ENCODE measurements at regions not wholly inside any gene's neighbourhood (a gene's known extent, or its start where the extent isn't known, plus 50 kb on each side); places are given as distances from the start of the nearest gene placed in this dataset.
"Not testable (repeated sequence)": the region's sequence is repeated elsewhere in the genome, so short reads cannot be mapped to it uniquely, and the experiment has no call there.

GRCh38 chr6:86535100-86535499 is 402.2 kb upstream of the HTR1E start:
- Mint-ChIP-seq H3K36me3 (peaks cover 0 to 4% (median 0%) of the 10 kb centered on the region in 3 donors), H3K27ac (no peak overlapping the region), H3K9me3 (peaks cover 7 to 25% (median 10%) of the 10 kb centered on the region in 6 donors)

DNA sequence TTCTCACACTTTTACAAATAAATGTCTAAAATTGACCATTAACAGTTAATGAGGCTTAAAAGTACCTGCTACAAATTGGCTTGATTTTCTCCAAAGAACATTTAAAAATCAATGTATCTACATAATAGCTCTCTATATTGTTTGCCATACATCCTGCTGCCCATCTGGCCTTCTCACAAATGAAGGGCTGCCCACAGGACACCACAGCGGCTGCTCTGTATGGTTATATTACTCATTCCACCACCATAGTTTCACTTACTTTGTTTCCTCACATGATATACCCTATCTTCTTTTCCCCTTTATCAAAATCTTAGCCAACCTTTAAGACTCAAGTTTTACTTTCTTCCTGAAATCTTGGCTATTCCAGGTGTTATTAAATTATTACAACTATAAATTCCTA is 407.7 kb upstream of the HTR1E start:
- Mint-ChIP-seq H3K4me1 (no peaks in the 10 kb centered on the region), H3K36me3 (no peaks in the 10 kb centered on the region), H3K9me3 (peaks cover 10 to 38% (median 18%) of the 10 kb centered on the region in 6 donors), H3K4me3 (no peak overlapping the region), H3K27me3 (ENCODE audit: low read depth in 3 of 3) (peaks cover 0 to 1% (median 0%) of the 10 kb centered on the region in 3 donors), H3K27ac (no peak overlapping the region)
- DNase-seq: no peak

More at GRCh38 chr6:86535100-86535499, 402.2 kb upstream of the HTR1E start:
- DNase-seq: no peak
- no peaks in the 10 kb centered on the region for H3K4me1 Mint-ChIP-seq
- no peak overlapping the region for H3K4me3 Mint-ChIP-seq
- peaks cover 0 to 1% (median 0%) of the 10 kb centered on the region in 3 donors for H3K27me3 Mint-ChIP-seq (ENCODE audit: low read depth in 3 of 3)

DNA sequence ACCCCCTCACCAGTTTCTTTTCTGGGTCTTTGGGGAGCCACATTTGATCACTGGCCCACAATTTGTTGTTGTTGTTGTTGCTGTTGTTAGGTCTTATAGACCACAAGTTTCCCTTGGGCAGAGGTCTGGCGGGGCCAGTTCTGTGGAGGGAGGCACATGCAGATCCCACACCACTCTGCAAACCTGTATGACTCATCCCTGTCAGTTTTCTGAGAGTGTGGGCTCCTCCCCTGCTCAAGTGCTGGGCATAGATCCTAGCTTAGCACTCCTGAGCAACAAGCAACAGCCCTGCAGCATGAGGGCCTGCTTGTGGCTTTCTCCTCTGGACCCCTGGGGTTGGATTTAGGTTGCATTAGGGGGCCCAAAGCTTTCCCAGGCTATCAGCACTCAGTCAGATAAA is 411.1 kb upstream of the HTR1E start:
- H3K36me3 Mint-ChIP-seq: no peaks in the 10 kb centered on the region
- H3K27ac Mint-ChIP-seq: no peak overlapping the region
- no peak for DNase-seq
- H3K27me3 Mint-ChIP-seq (ENCODE audit: low read depth in 3 of 3): peaks cover 0 to 3% (median 0%) of the 10 kb centered on the region in 3 donors
- peaks cover 7 to 42% (median 34%) of the 10 kb centered on the region in 6 donors for H3K9me3 Mint-ChIP-seq
- H3K4me1 Mint-ChIP-seq: no peaks in the 10 kb centered on the region
- H3K4me3 Mint-ChIP-seq: no peak overlapping the region

GRCh38 chr6:86516087-86516486 is 421.2 kb upstream of the HTR1E start:
- DNase-seq: no peak
- Mint-ChIP-seq H3K27me3 (ENCODE audit: low read depth in 3 of 3) (peaks cover 0 to 2% (median 0%) of the 10 kb centered on the region in 3 donors), H3K36me3 (peaks cover 0 to 3% (median 0%) of the 10 kb centered on the region in 3 donors)

DNA sequence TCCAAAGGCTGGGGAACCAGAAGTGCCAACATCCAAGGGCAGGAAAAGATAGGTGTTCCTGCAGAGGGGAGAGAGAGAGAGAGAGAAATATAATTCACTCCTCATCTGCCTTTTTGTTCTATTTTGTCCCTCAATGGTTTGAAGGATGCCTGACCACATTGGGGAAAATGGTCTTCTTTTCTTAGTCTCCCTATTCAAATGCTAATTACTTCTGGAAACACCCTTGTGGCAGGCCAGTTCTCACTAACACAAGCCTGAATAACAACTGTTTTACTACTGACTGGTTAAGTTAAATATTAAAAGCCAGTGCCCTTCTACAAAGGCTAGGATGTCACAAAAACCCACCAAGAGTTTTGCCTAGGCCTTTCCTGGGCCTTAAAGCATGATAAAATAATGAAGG is 425.4 kb upstream of the HTR1E start:
- no peak overlapping the region for H3K27ac Mint-ChIP-seq
- H3K4me3 Mint-ChIP-seq: no peak overlapping the region
- H3K4me1 Mint-ChIP-seq: no peaks in the 10 kb centered on the region
- peaks cover 8 to 49% (median 22%) of the 10 kb centered on the region in 6 donors for H3K9me3 Mint-ChIP-seq
- peaks cover 0 to 2% (median 0%) of the 10 kb centered on the region in 3 donors for H3K27me3 Mint-ChIP-seq (ENCODE audit: low read depth in 3 of 3)
- no peaks in the 10 kb centered on the region for H3K36me3 Mint-ChIP-seq
- DNase-seq: no peak

More at GRCh38 chr6:86516087-86516486, 421.2 kb upstream of the HTR1E start:
- Mint-ChIP-seq H3K9me3 (peaks cover 4 to 30% (median 10%) of the 10 kb centered on the region in 6 donors), H3K4me1 (no peaks in the 10 kb centered on the region), H3K4me3 (no peak overlapping the region), H3K27ac (no peak overlapping the region)

GRCh38 chr6:86508230-86508629 is 429.1 kb upstream of the HTR1E start:
- peaks cover 0 to 2% (median 0%) of the 10 kb centered on the region in 3 donors for H3K27me3 Mint-ChIP-seq (ENCODE audit: low read depth in 3 of 3)
- DNase-seq: no peak
- H3K4me3 Mint-ChIP-seq: no peak overlapping the region
- H3K9me3 Mint-ChIP-seq: peaks cover 17 to 62% (median 27%) of the 10 kb centered on the region in 6 donors
- no peak overlapping the region for H3K27ac Mint-ChIP-seq
- no peaks in the 10 kb centered on the region for H3K36me3 Mint-ChIP-seq
- no peaks in the 10 kb centered on the region for H3K4me1 Mint-ChIP-seq

GRCh38 chr6:86502497-86502896 is 434.8 kb upstream of the HTR1E start:
- no peaks in the 10 kb centered on the region for H3K4me1 Mint-ChIP-seq
- H3K9me3 Mint-ChIP-seq: peaks cover 19 to 57% (median 26%) of the 10 kb centered on the region in 6 donors
- H3K4me3 Mint-ChIP-seq: no peak overlapping the region
- peaks cover 0 to 4% (median 0%) of the 10 kb centered on the region in 3 donors for H3K36me3 Mint-ChIP-seq
- no peak overlapping the region for H3K27ac Mint-ChIP-seq
- H3K27me3 Mint-ChIP-seq (ENCODE audit: low read depth in 3 of 3): no peaks in the 10 kb centered on the region
- no peak for DNase-seq

GRCh38 chr6:86500035-86500434 is 437.3 kb upstream of the HTR1E start:
- Mint-ChIP-seq H3K36me3 (peaks cover 0 to 4% (median 3%) of the 10 kb centered on the region in 3 donors), H3K27ac (no peak overlapping the region), H3K27me3 (ENCODE audit: low read depth in 3 of 3) (no peaks in the 10 kb centered on the region), H3K4me3 (no peak overlapping the region), H3K9me3 (peaks cover 23 to 59% (median 24%) of the 10 kb centered on the region in 6 donors), H3K4me1 (no peaks in the 10 kb centered on the region)
- DNase-seq: no peak

- not testable (repeated sequence) for H3K4me1 Mint-ChIP-seq; H3K27me3 Mint-ChIP-seq (ENCODE audit: low read depth in 3 of 3); H3K27ac Mint-ChIP-seq; H3K4me3 Mint-ChIP-seq; DNase-seq; H3K36me3 Mint-ChIP-seq
- H3K9me3 Mint-ChIP-seq: peaks cover 0 to 24% (median 21%) of the 10 kb centered on the region in 6 donors
Observed at GRCh38 chr6:86489042-86489441, 448.3 kb upstream of the HTR1E start.

- H3K4me1 Mint-ChIP-seq: no peaks in the 10 kb centered on the region
- H3K4me3 Mint-ChIP-seq: no peak overlapping the region
- no peaks in the 10 kb centered on the region for H3K27me3 Mint-ChIP-seq (ENCODE audit: low read depth in 3 of 3)
- H3K36me3 Mint-ChIP-seq: no peaks in the 10 kb centered on the region
- H3K27ac Mint-ChIP-seq: no peak overlapping the region
- DNase-seq: no peak
- H3K9me3 Mint-ChIP-seq: peaks cover 0 to 24% (median 21%) of the 10 kb centered on the region in 6 donors
Observed at GRCh38 chr6:86487660-86488221, 449.6 kb upstream of the HTR1E start.

DNA sequence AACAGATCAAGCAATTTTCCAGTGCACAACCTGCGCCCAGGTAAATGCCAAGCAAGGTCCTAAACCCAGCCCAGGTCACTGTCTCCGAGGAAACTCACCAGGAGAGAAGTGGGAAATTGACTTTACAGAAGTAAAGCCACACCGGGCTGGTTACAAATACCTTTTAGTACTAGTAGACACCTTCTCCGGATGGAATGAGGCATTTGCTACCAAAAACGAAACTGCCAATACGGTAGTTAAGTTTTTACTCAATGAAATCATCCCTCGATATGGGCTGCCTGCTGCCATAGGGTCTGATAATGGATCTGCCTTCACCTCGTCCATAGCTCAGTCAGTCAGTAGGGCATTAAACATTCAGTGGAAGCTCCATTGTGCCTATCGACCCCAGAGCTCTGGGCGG is 459.0 kb upstream of the HTR1E start:
- H3K4me3 Mint-ChIP-seq; H3K36me3 Mint-ChIP-seq; H3K4me1 Mint-ChIP-seq; H3K27me3 Mint-ChIP-seq (ENCODE audit: low read depth in 3 of 3); DNase-seq; H3K27ac Mint-ChIP-seq: not testable (repeated sequence)
- peaks cover 8 to 56% (median 20%) of the 10 kb centered on the region in 6 donors for H3K9me3 Mint-ChIP-seq

DNA sequence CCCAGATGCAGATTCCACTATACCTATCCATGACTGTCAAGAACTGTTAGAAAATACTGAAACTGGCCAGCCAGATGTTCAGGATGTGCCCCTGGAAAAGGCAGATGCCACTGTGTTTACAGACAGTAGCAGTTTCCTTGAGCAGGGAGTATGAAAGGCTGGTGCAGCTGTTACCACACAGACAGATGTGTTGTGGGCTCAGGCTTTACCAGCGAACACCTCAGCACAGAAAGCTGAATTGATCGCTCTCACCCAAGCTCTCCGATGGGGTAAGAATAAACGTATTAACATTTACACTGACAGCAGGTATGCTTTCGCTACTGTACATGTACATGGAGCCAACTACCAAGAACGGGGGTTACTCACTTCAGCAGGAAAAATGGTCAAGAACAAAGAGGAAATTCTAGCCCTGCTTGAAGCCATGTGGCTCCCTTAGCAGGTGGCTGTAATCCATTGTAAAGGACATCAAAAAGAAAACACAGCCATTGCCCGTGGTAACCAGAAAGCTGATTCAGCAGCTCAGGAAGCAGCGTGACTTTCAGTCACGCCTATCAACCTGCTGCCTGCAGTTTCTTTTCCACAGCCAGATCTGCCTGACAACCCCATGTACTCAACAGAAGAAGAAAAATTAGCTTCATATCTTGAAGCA is 459.7 kb upstream of the HTR1E start:
- H3K4me1 Mint-ChIP-seq: no peaks in the 10 kb centered on the region
- H3K27me3 Mint-ChIP-seq (ENCODE audit: low read depth in 3 of 3): peaks cover 0 to under 1% (median 0%) of the 10 kb centered on the region in 3 donors
- H3K9me3 Mint-ChIP-seq: peaks cover 12 to 56% (median 20%) of the 10 kb centered on the region in 6 donors
- H3K36me3 Mint-ChIP-seq: no peaks in the 10 kb centered on the region
- no peak overlapping the region for H3K4me3 Mint-ChIP-seq
- H3K27ac Mint-ChIP-seq: no peak overlapping the region
- no peak for DNase-seq

DNA sequence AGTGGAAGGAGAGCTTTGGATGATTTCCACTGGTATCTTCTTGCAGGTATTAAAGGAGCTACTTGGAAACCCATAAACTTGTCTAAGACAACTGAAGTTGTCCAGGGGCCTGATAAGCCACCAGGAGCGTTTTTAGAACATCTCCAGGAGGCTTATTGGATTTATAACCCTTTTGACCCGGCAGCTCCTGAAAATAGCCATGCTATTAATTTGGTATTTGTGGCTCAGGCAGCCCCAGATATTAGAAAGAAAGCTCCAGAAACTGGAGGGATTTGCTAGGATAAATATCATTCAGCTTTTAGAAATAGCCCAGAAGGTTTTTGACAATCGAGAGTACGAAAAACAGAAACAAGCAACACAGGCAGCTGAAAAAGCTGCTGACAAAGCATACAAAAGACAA is 461.0 kb upstream of the HTR1E start:
- H3K27me3 Mint-ChIP-seq (ENCODE audit: low read depth in 3 of 3): peaks cover 0 to 3% (median 0%) of the 10 kb centered on the region in 3 donors
- H3K27ac Mint-ChIP-seq: no peak overlapping the region
- DNase-seq: no peak
- H3K36me3 Mint-ChIP-seq: no peaks in the 10 kb centered on the region
- H3K4me1 Mint-ChIP-seq: no peaks in the 10 kb centered on the region
- H3K9me3 Mint-ChIP-seq: peaks cover 14 to 65% (median 20%) of the 10 kb centered on the region in 6 donors
- no peak overlapping the region for H3K4me3 Mint-ChIP-seq

GRCh38 chr6:86474081-86474480 is 463.2 kb upstream of the HTR1E start:
- no peak overlapping the region for H3K27ac Mint-ChIP-seq
- DNase-seq: no peak

More at GRCh38 chr6:86474081-86474480, 463.2 kb upstream of the HTR1E start:
- Mint-ChIP-seq H3K36me3 (no peaks in the 10 kb centered on the region), H3K27me3 (ENCODE audit: low read depth in 3 of 3) (peaks cover 0 to 3% (median 2%) of the 10 kb centered on the region in 3 donors), H3K4me3 (no peak overlapping the region), H3K4me1 (no peaks in the 10 kb centered on the region), H3K9me3 (peaks cover 10 to 50% (median 15%) of the 10 kb centered on the region in 6 donors)

Data from immature natural killer cell (primary cell).